ENCODE measurements at regions not wholly inside any gene's neighbourhood (a gene's known extent, or its start where the extent isn't known, plus 50 kb on each side); places are given as distances from the start of the nearest gene placed in this dataset.

- no peak for TF ChIP-seq CTCF (conservative IDR thresholded peaks at IDR 0.05)
- no peak for TF ChIP-seq EZH2 (IDR thresholded peaks at IDR 0.05; ENCODE audit: low read depth)
These were observed 230.7 kb downstream of the RND3 start for GRCh38 chr2:150256736-150257135.

Measured in PC-9 (cell line).